ENCODE measurements at regions not wholly inside any gene's neighbourhood (a gene's known extent, or its start where the extent isn't known, plus 50 kb on each side); places are given as distances from the start of the nearest gene placed in this dataset.

DNA sequence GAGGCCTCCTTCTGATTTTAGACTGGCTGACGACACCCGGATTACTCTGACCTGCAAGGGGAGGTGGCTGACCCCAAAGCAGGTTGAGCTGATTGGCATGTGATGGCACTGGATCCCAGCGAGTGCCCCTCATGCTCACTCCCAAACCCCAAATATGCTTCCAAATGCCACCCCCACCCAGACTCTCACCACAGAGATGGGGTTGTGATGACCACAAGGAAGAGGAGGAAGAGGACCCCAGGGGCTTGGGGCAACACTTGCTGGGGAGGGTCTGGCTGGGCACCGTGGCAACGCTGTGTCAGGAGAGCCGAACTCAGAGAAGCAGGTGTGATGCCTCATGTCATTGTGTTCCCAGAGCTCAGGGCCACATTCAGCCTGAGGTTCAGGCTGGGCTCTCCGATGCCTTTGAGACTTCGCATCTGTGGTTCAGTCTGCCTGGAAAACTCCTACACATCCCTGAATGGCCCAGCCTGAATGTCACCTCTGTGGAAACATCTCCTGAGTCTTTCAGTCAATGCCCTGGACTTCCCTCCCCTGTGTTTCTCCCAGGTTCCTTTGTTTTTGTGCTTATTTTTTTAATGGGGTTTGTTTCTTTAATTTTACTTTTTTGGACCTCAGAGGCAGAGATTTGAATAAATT is 169.1 kb upstream of the PMEPA1 start:
- TF ChIP-seq, protein P1, sequence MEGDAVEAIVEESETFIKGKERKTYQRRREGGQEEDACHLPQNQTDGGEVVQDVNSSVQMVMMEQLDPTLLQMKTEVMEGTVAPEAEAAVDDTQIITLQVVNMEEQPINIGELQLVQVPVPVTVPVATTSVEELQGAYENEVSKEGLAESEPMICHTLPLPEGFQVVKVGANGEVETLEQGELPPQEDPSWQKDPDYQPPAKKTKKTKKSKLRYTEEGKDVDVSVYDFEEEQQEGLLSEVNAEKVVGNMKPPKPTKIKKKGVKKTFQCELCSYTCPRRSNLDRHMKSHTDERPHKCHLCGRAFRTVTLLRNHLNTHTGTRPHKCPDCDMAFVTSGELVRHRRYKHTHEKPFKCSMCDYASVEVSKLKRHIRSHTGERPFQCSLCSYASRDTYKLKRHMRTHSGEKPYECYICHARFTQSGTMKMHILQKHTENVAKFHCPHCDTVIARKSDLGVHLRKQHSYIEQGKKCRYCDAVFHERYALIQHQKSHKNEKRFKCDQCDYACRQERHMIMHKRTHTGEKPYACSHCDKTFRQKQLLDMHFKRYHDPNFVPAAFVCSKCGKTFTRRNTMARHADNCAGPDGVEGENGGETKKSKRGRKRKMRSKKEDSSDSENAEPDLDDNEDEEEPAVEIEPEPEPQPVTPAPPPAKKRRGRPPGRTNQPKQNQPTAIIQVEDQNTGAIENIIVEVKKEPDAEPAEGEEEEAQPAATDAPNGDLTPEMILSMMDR (IDR thresholded peaks at IDR 0.05): no peak
- TF ChIP-seq POLR2A (IDR thresholded peaks at IDR 0.05): no peak

All from uterus (tissue), 2 donors.